HG03095 (cell line): ENCODE measurements at regions not wholly inside any gene's neighbourhood (a gene's known extent, or its start where the extent isn't known, plus 50 kb on each side); places are given as distances from the start of the nearest gene placed in this dataset.
"Not testable (repeated sequence)": the region's sequence is repeated elsewhere in the genome, so short reads cannot be mapped to it uniquely, and the experiment has no call there.

Experiments
- ATAC-seq: cut with Tn5 transposase; IDR thresholded peaks from one replicate; pipeline ENCODE4 v1.9.1; 2021; ENCODE audit warnings: moderate library complexity; ENCODE audit not compliant: unreplicated experiment

GRCh38 chr10:80938903-80939302 lies 401.2 kb downstream of the SH2D4B start:
- no peak for ATAC-seq

GRCh38 chr10:80945264-80945880 lies 407.7 kb downstream of the SH2D4B start:
- ATAC-seq: no peak

- no peak for ATAC-seq
Observed at GRCh38 chr10:80946073-80946472, 408.4 kb downstream of the SH2D4B start.

GRCh38 chr10:80946957-80947726 lies 409.4 kb downstream of the SH2D4B start:
- no peak for ATAC-seq

- no peak for ATAC-seq
Observed at GRCh38 chr10:80949785-80950184, 412.1 kb downstream of the SH2D4B start.

GRCh38 chr10:80952436-80952835 lies 414.7 kb downstream of the SH2D4B start:
- ATAC-seq: no peak

- no peak for ATAC-seq
Observed at GRCh38 chr10:80957161-80957560, 419.5 kb downstream of the SH2D4B start.

GRCh38 chr10:80964179-80964578 lies 426.5 kb downstream of the SH2D4B start:
- ATAC-seq: no peak

GRCh38 chr10:80964955-80965614 lies 427.4 kb downstream of the SH2D4B start:
- ATAC-seq: no peak

GRCh38 chr10:80966326-80966986 lies 428.8 kb downstream of the SH2D4B start:
- ATAC-seq: no peak

- not testable (repeated sequence) for ATAC-seq
Observed at GRCh38 chr10:80967357-80967756, 429.7 kb downstream of the SH2D4B start.

- ATAC-seq: no peak
Observed at GRCh38 chr10:80968903-80969302, 431.2 kb downstream of the SH2D4B start.

- ATAC-seq: no peak
Observed at GRCh38 chr10:80971461-80971860, 433.8 kb downstream of the SH2D4B start.

GRCh38 chr10:80976658-80977057 lies 439.0 kb downstream of the SH2D4B start:
- ATAC-seq: no peak

GRCh38 chr10:80985102-80985501 lies 447.4 kb downstream of the SH2D4B start:
- ATAC-seq: no peak

GRCh38 chr10:80986596-80986995 lies 448.9 kb downstream of the SH2D4B start:
- no peak for ATAC-seq

GRCh38 chr10:80988755-80989154 lies 451.1 kb downstream of the SH2D4B start:
- ATAC-seq: no peak

- ATAC-seq: no peak
Observed at GRCh38 chr10:80996615-80997193, 459.0 kb downstream of the SH2D4B start.

- no peak for ATAC-seq
Observed at GRCh38 chr10:81000781-81001180, 463.1 kb downstream of the SH2D4B start.

GRCh38 chr10:81002382-81002781 lies 464.7 kb downstream of the SH2D4B start:
- ATAC-seq: no peak

- ATAC-seq: no peak
Observed at GRCh38 chr10:81007872-81008271, 470.2 kb downstream of the SH2D4B start.
